Large intestine (tissue), 3 donors: ENCODE measurements at regions not wholly inside any gene's neighbourhood (a gene's known extent, or its start where the extent isn't known, plus 50 kb on each side); places are given as distances from the start of the nearest gene placed in this dataset.

Experiments used
- DNase-seq, 2 donors: peaks; one replicate each; pipeline versions ENCODE4 v3.0.0 to v3.0.0-alpha.2; 2013
- H3K27ac ChIP-seq: one replicate; pipeline ENCODE4 v1.5.1; 2013; ENCODE audit warnings: low read length
- H3K27me3 ChIP-seq: 2 replicates; pipeline ENCODE4 v1.6.1; 2013; ENCODE audit warnings: low read length; ENCODE audit not compliant: control insufficient read depth, insufficient read depth
- H3K36me3 ChIP-seq: 2 replicates; pipeline ENCODE4 v1.6.1; 2013; ENCODE audit warnings: low read length; ENCODE audit not compliant: control insufficient read depth, insufficient read depth
- H3K4me1 ChIP-seq: one replicate; pipeline ENCODE4 v1.6.1; 2013; ENCODE audit warnings: low read length; ENCODE audit not compliant: control insufficient read depth, insufficient read depth
- H3K4me3 ChIP-seq: one replicate; pipeline ENCODE4 v1.5.1; 2013; ENCODE audit warnings: low read length
- H3K9me3 ChIP-seq: one replicate; pipeline ENCODE4 v1.6.1; 2013; ENCODE audit warnings: mild to moderate bottlenecking, low read depth, low read length, moderate library complexity; ENCODE audit not compliant: control insufficient read depth
- WGBS: methylation state at CpG from one replicate; pipeline ENCODE4 v1.1.5; 2013; ENCODE audit warnings: low lambda C conversion rate; ENCODE audit not compliant: insufficient coverage; 5-methylcytosine and 5-hydroxymethylcytosine counted together

GRCh38 chr20:10861090-10861489 is 187.3 kb upstream of the JAG1 start:
- H3K4me1 ChIP-seq = peaks cover 28% of the 10 kb centered on the region
- H3K36me3 ChIP-seq = no peaks in the 10 kb centered on the region
- H3K27me3 ChIP-seq = no peaks in the 10 kb centered on the region
- H3K27ac ChIP-seq = no peak overlapping the region
- H3K9me3 ChIP-seq = peaks cover under 1% of the 10 kb centered on the region
- H3K4me3 ChIP-seq = no peak overlapping the region
- no CpG with 5 or more reads among the region's 2 CpGs for WGBS
- DNase-seq = no peak

GRCh38 chr20:10861619-10862018 is 187.8 kb upstream of the JAG1 start:
- peak; percentile 12 to 53 for DNase-seq
- peaks cover 26% of the 10 kb centered on the region for H3K4me1 ChIP-seq
- H3K9me3 ChIP-seq = no peaks in the 10 kb centered on the region
- no peaks in the 10 kb centered on the region for H3K27me3 ChIP-seq
- no peaks in the 10 kb centered on the region for H3K36me3 ChIP-seq
- H3K27ac ChIP-seq = no peak overlapping the region
- WGBS = no CpG with 5 or more reads among the region's 2 CpGs
- H3K4me3 ChIP-seq = no peak overlapping the region

GRCh38 chr20:10863337-10864060 is 189.7 kb upstream of the JAG1 start:
- H3K27me3 ChIP-seq = no peaks in the 10 kb centered on the region
- no peaks in the 10 kb centered on the region for H3K36me3 ChIP-seq
- no peaks in the 10 kb centered on the region for H3K9me3 ChIP-seq
- peak overlapping the region; percentile 76 for H3K27ac ChIP-seq
- WGBS = 67% methylated on average over 1 of the region's 6 CpGs
- no peak for DNase-seq
- no peak overlapping the region for H3K4me3 ChIP-seq
- H3K4me1 ChIP-seq = peaks cover 13% of the 10 kb centered on the region

- no peak overlapping the region for H3K4me3 ChIP-seq
- H3K36me3 ChIP-seq = no peaks in the 10 kb centered on the region
- peaks cover 13% of the 10 kb centered on the region for H3K4me1 ChIP-seq
- no peaks in the 10 kb centered on the region for H3K27me3 ChIP-seq
- peak overlapping the region; percentile 76 for H3K27ac ChIP-seq
- DNase-seq = peak; percentile 83 to 89
- H3K9me3 ChIP-seq = no peaks in the 10 kb centered on the region
- no CpG with 5 or more reads among the region's 8 CpGs for WGBS
Observed at GRCh38 chr20:10864076-10864672, 190.4 kb upstream of the JAG1 start.

GRCh38 chr20:10868299-10868698 is 194.5 kb upstream of the JAG1 start:
- H3K27ac ChIP-seq = no peak overlapping the region
- peaks cover 13% of the 10 kb centered on the region for H3K4me1 ChIP-seq
- H3K36me3 ChIP-seq = no peaks in the 10 kb centered on the region
- H3K9me3 ChIP-seq = no peaks in the 10 kb centered on the region
- H3K4me3 ChIP-seq = no peak overlapping the region
- 80% methylated on average over 3 of the region's 3 CpGs for WGBS
- DNase-seq = no peak
- H3K27me3 ChIP-seq = no peaks in the 10 kb centered on the region

GRCh38 chr20:10873026-10873425 is 199.2 kb upstream of the JAG1 start:
- no CpG with 5 or more reads among the region's 4 CpGs for WGBS
- no peak for DNase-seq
- Histone ChIP-seq H3K27me3 (no peaks in the 10 kb centered on the region), H3K4me1 (no peaks in the 10 kb centered on the region), H3K36me3 (no peaks in the 10 kb centered on the region), H3K27ac (no peak overlapping the region), H3K4me3 (no peak overlapping the region), H3K9me3 (no peaks in the 10 kb centered on the region)

GRCh38 chr20:10875653-10876052 is 201.9 kb upstream of the JAG1 start:
- no peaks in the 10 kb centered on the region for H3K27me3 ChIP-seq
- no peak for DNase-seq
- H3K9me3 ChIP-seq = no peaks in the 10 kb centered on the region
- H3K36me3 ChIP-seq = no peaks in the 10 kb centered on the region
- no peak overlapping the region for H3K27ac ChIP-seq
- no peak overlapping the region for H3K4me3 ChIP-seq
- 100% methylated on average over 1 of the region's 2 CpGs for WGBS
- H3K4me1 ChIP-seq = no peaks in the 10 kb centered on the region

GRCh38 chr20:10876558-10876957 is 202.8 kb upstream of the JAG1 start:
- Histone ChIP-seq H3K27ac (no peak overlapping the region), H3K27me3 (no peaks in the 10 kb centered on the region), H3K4me3 (no peak overlapping the region), H3K9me3 (no peaks in the 10 kb centered on the region), H3K36me3 (no peaks in the 10 kb centered on the region), H3K4me1 (no peaks in the 10 kb centered on the region)
- DNase-seq = no peak
- WGBS = no CpG with 5 or more reads among the region's 1 CpG

GRCh38 chr20:10877342-10877741 is 203.5 kb upstream of the JAG1 start:
- no peaks in the 10 kb centered on the region for H3K9me3 ChIP-seq
- H3K4me1 ChIP-seq = no peaks in the 10 kb centered on the region
- no peak overlapping the region for H3K4me3 ChIP-seq
- H3K36me3 ChIP-seq = no peaks in the 10 kb centered on the region
- H3K27me3 ChIP-seq = no peaks in the 10 kb centered on the region
- H3K27ac ChIP-seq = no peak overlapping the region
- no peak for DNase-seq
- WGBS = no CpG with 5 or more reads among the region's 3 CpGs

- H3K4me1 ChIP-seq = no peaks in the 10 kb centered on the region
- H3K36me3 ChIP-seq = no peaks in the 10 kb centered on the region
- H3K9me3 ChIP-seq = no peaks in the 10 kb centered on the region
- WGBS = 92% methylated on average over 2 of the region's 3 CpGs
- DNase-seq = no peak
- H3K27ac ChIP-seq = no peak overlapping the region
- H3K4me3 ChIP-seq = no peak overlapping the region
- H3K27me3 ChIP-seq = no peaks in the 10 kb centered on the region
Observed at GRCh38 chr20:10883166-10883565, 209.4 kb upstream of the JAG1 start.

GRCh38 chr20:10893321-10893720 is 219.5 kb upstream of the JAG1 start:
- no peak overlapping the region for H3K27ac ChIP-seq
- H3K4me1 ChIP-seq = no peaks in the 10 kb centered on the region
- no peaks in the 10 kb centered on the region for H3K27me3 ChIP-seq
- no peaks in the 10 kb centered on the region for H3K9me3 ChIP-seq
- H3K4me3 ChIP-seq = no peak overlapping the region
- H3K36me3 ChIP-seq = no peaks in the 10 kb centered on the region
- WGBS = no CpG with 5 or more reads among the region's 3 CpGs
- DNase-seq = no peak
